Fibroblast of skin of right quadriceps (primary cell): ENCODE measurements at regions not wholly inside any gene's neighbourhood (a gene's known extent, or its start where the extent isn't known, plus 50 kb on each side); places are given as distances from the start of the nearest gene placed in this dataset.
"Not testable (repeated sequence)": the region's sequence is repeated elsewhere in the genome, so short reads cannot be mapped to it uniquely, and the experiment has no call there.

Source experiments
- DNase-seq: peaks from one replicate; pipeline ENCODE4 v3.0.0-alpha.2; 2013

GRCh38 chr15:32536507-32537172 lies 56.6 kb upstream of the GOLGA8N start:
- peak; percentile 0 for DNase-seq

- not testable (repeated sequence) for DNase-seq
Measured at GRCh38 chr15:32536057-32536493, 57.2 kb upstream of the GOLGA8N start.

GRCh38 chr15:32535150-32535898 lies 57.9 kb upstream of the GOLGA8N start:
- DNase-seq: not testable (repeated sequence)

GRCh38 chr15:32522900-32523299 lies 67.5 kb upstream of the GOLGA8O start:
- not testable (repeated sequence) for DNase-seq

GRCh38 chr15:32522421-32522820 lies 67.0 kb upstream of the GOLGA8O start:
- DNase-seq: not testable (repeated sequence)

GRCh38 chr15:32518976-32519375 lies 63.5 kb upstream of the GOLGA8O start:
- not testable (repeated sequence) for DNase-seq

- not testable (repeated sequence) for DNase-seq
Measured at GRCh38 chr15:32518013-32518412, 62.6 kb upstream of the GOLGA8O start.

- DNase-seq: not testable (repeated sequence)
Measured at GRCh38 chr15:32516954-32517353, 61.5 kb upstream of the GOLGA8O start.

GRCh38 chr15:32513378-32513777 lies 57.9 kb upstream of the GOLGA8O start:
- not testable (repeated sequence) for DNase-seq

GRCh38 chr15:32510027-32510426 lies 54.6 kb upstream of the GOLGA8O start:
- DNase-seq: not testable (repeated sequence)

GRCh38 chr15:32508081-32508480 lies 52.6 kb upstream of the GOLGA8O start:
- DNase-seq: not testable (repeated sequence)

- DNase-seq: not testable (repeated sequence)
Measured at GRCh38 chr15:32506787-32507186, 51.4 kb upstream of the GOLGA8O start.

- DNase-seq: not testable (repeated sequence)
Measured at GRCh38 chr15:32505633-32506032, 50.2 kb upstream of the GOLGA8O start.
